HG03432 (cell line): ENCODE measurements at regions not wholly inside any gene's neighbourhood (a gene's known extent, or its start where the extent isn't known, plus 50 kb on each side); places are given as distances from the start of the nearest gene placed in this dataset.
A peak's percentile ranks its signal among the peaks of the same experiment; 100 is the strongest.
"Not testable (repeated sequence)": the region's sequence is repeated elsewhere in the genome, so short reads cannot be mapped to it uniquely, and the experiment has no call there.

Source experiments
- ATAC-seq: cut with Tn5 transposase; IDR thresholded peaks from one replicate; pipeline ENCODE4 v1.9.1; 2021; ENCODE audit warnings: mild to moderate bottlenecking, moderate library complexity; ENCODE audit not compliant: unreplicated experiment

GRCh38 chr3:158882445-158882844 lies 80.6 kb downstream of the MFSD1 start:
- no peak for ATAC-seq

GRCh38 chr3:158896729-158897128 lies 94.9 kb downstream of the MFSD1 start:
- no peak for ATAC-seq

GRCh38 chr3:158906749-158907148 lies 104.9 kb downstream of the MFSD1 start:
- ATAC-seq: no peak

GRCh38 chr3:158908187-158908734 lies 106.4 kb downstream of the MFSD1 start:
- ATAC-seq: no peak

- no peak for ATAC-seq
Observed at GRCh38 chr3:158909870-158910269, 108.0 kb downstream of the MFSD1 start.

- ATAC-seq: no peak
Observed at GRCh38 chr3:158911586-158911985, 109.7 kb downstream of the MFSD1 start.

- no peak for ATAC-seq
Observed at GRCh38 chr3:158912188-158912587, 110.3 kb downstream of the MFSD1 start.

- ATAC-seq: no peak
Observed at GRCh38 chr3:158912621-158913020, 110.8 kb downstream of the MFSD1 start.

GRCh38 chr3:158916111-158916510 lies 114.3 kb downstream of the MFSD1 start:
- no peak for ATAC-seq

- ATAC-seq: peak; percentile 87
Observed at GRCh38 chr3:158918008-158918407, 116.2 kb downstream of the MFSD1 start.

GRCh38 chr3:158918451-158918850 lies 116.6 kb downstream of the MFSD1 start:
- no peak for ATAC-seq

GRCh38 chr3:158920371-158920770 lies 118.5 kb downstream of the MFSD1 start:
- ATAC-seq: no peak

- no peak for ATAC-seq
Observed at GRCh38 chr3:158925021-158925420, 123.2 kb downstream of the MFSD1 start.

GRCh38 chr3:158925828-158926494 lies 124.1 kb downstream of the MFSD1 start:
- ATAC-seq: no peak

GRCh38 chr3:158935846-158936245 lies 134.0 kb downstream of the MFSD1 start:
- no peak for ATAC-seq

- no peak for ATAC-seq
Observed at GRCh38 chr3:158936530-158937113, 134.8 kb downstream of the MFSD1 start.

GRCh38 chr3:158950178-158950901 lies 148.5 kb downstream of the MFSD1 start:
- ATAC-seq: no peak

- no peak for ATAC-seq
Observed at GRCh38 chr3:158953131-158953530, 151.3 kb downstream of the MFSD1 start.

- ATAC-seq: no peak
Observed at GRCh38 chr3:158954420-158954819, 152.6 kb downstream of the MFSD1 start.

GRCh38 chr3:158957777-158958176 lies 155.9 kb downstream of the MFSD1 start:
- not testable (repeated sequence) for ATAC-seq

GRCh38 chr3:158958873-158959272 lies 157.0 kb downstream of the MFSD1 start:
- no peak for ATAC-seq

- ATAC-seq: no peak
Observed at GRCh38 chr3:158961471-158961870, 159.6 kb downstream of the MFSD1 start.
